IPS DF 19.7 (cell line): ENCODE measurements at regions not wholly inside any gene's neighbourhood (a gene's known extent, or its start where the extent isn't known, plus 50 kb on each side); places are given as distances from the start of the nearest gene placed in this dataset.
"Not testable (repeated sequence)": the region's sequence is repeated elsewhere in the genome, so short reads cannot be mapped to it uniquely, and the experiment has no call there.

Experiments
- DNase-seq: peaks from one replicate; pipeline ENCODE4 v3.0.0-alpha.2; 2013; ENCODE audit warnings: low read depth, low spot score

GRCh38 chr13:23059173-23059572 lies 121.6 kb upstream of the SGCG start:
- no peak for DNase-seq

- no peak for DNase-seq
Observed at GRCh38 chr13:23060959-23061358, 119.8 kb upstream of the SGCG start.

GRCh38 chr13:23067129-23067528 lies 113.7 kb upstream of the SGCG start:
- DNase-seq, result no peak

GRCh38 chr13:23069566-23069965 lies 111.2 kb upstream of the SGCG start:
- DNase-seq, result no peak

- DNase-seq, result no peak
Observed at GRCh38 chr13:23074075-23074828, 106.5 kb upstream of the SGCG start.

GRCh38 chr13:23081220-23081619 lies 99.6 kb upstream of the SGCG start:
- DNase-seq, result no peak

GRCh38 chr13:23081901-23082300 lies 98.9 kb upstream of the SGCG start:
- no peak for DNase-seq

- no peak for DNase-seq
Observed at GRCh38 chr13:23086968-23087623, 93.7 kb upstream of the SGCG start.

- DNase-seq, result peak; percentile 5
Observed at GRCh38 chr13:23087880-23088279, 92.9 kb upstream of the SGCG start.

- DNase-seq, result no peak
Observed at GRCh38 chr13:23098161-23098907, 82.4 kb upstream of the SGCG start.

GRCh38 chr13:23105051-23105450 lies 75.7 kb upstream of the SGCG start:
- no peak for DNase-seq

- DNase-seq, result no peak
Observed at GRCh38 chr13:23107665-23108064, 73.1 kb upstream of the SGCG start.

- DNase-seq, result no peak
Observed at GRCh38 chr13:23119131-23119530, 61.6 kb upstream of the SGCG start.

- not testable (repeated sequence) for DNase-seq
Observed at GRCh38 chr13:23127540-23127939, 53.2 kb upstream of the SGCG start.

GRCh38 chr13:23129331-23129730 lies 51.4 kb upstream of the SGCG start:
- no peak for DNase-seq
